NT2/D1 (cell line): ENCODE measurements at regions not wholly inside any gene's neighbourhood (a gene's known extent, or its start where the extent isn't known, plus 50 kb on each side); places are given as distances from the start of the nearest gene placed in this dataset.

Experiments used
- DNase-seq: peaks from one replicate; pipeline ENCODE4 v3.0.0-alpha.2; 2011; ENCODE audit warnings: low read depth, low spot score
- H3K27me3 ChIP-seq: 2 replicates; pipeline ENCODE4 v1.6.0; 2011; ENCODE audit warnings: mild to moderate bottlenecking; ENCODE audit not compliant: insufficient read length, insufficient read depth
- H3K36me3 ChIP-seq: 2 replicates; pipeline ENCODE4 v1.6.1; 2011; ENCODE audit warnings: mild to moderate bottlenecking, low read length, mixed read lengths; ENCODE audit not compliant: insufficient read depth, insufficient read length
- H3K4me1 ChIP-seq: 2 replicates; pipeline ENCODE4 v1.5.1; 2011; ENCODE audit not compliant: insufficient read depth, insufficient read length
- H3K4me3 ChIP-seq: 2 replicates; pipeline ENCODE4 v1.5.1; 2011; ENCODE audit warnings: low read depth; ENCODE audit not compliant: insufficient read length
- H3K9ac ChIP-seq: 2 replicates; pipeline ENCODE4 v1.6.0; 2011; ENCODE audit warnings: low read depth; ENCODE audit not compliant: insufficient read length
- H3K9me3 ChIP-seq: 2 replicates; pipeline ENCODE4 v1.5.1; 2011; ENCODE audit warnings: mild to moderate bottlenecking, low read length; ENCODE audit not compliant: insufficient read depth
- SUZ12 ChIP-seq: IDR thresholded peaks from 2 replicates; pipeline ENCODE4 v1.6.1; 2011; ENCODE audit not compliant: insufficient read length, insufficient read depth; ENCODE audit errors: extremely low read depth
- YY1 ChIP-seq: IDR thresholded peaks from 2 replicates; pipeline ENCODE4 v1.6.1; 2011; ENCODE audit not compliant: insufficient read length, insufficient read depth
- ZNF274 ChIP-seq: IDR thresholded peaks from 2 replicates; pipeline ENCODE4 v1.6.1; 2011; ENCODE audit warnings: mild to moderate bottlenecking, low read depth, low read length

GRCh38 chr6:43840490-43841218 lies 70.6 kb downstream of the VEGFA start:
- no peak overlapping the region for H3K9ac ChIP-seq
- H3K4me3 ChIP-seq: no peak overlapping the region
- no peaks in the 10 kb centered on the region for H3K27me3 ChIP-seq
- H3K36me3 ChIP-seq: no peaks in the 10 kb centered on the region
- DNase-seq: no peak
- H3K9me3 ChIP-seq: no peaks in the 10 kb centered on the region
- TF ChIP-seq YY1 (no peak), SUZ12 (no peak), ZNF274 (no peak)
- H3K4me1 ChIP-seq: peaks cover 2% of the 10 kb centered on the region

GRCh38 chr6:43838276-43839036 lies 68.4 kb downstream of the VEGFA start:
- TF ChIP-seq SUZ12 (no peak), YY1 (no peak), ZNF274 (no peak)
- no peak overlapping the region for H3K9ac ChIP-seq
- no peaks in the 10 kb centered on the region for H3K36me3 ChIP-seq
- no peaks in the 10 kb centered on the region for H3K9me3 ChIP-seq
- no peaks in the 10 kb centered on the region for H3K27me3 ChIP-seq
- no peak for DNase-seq
- H3K4me1 ChIP-seq: peaks cover 2% of the 10 kb centered on the region
- no peak overlapping the region for H3K4me3 ChIP-seq

- TF ChIP-seq SUZ12 (no peak), ZNF274 (no peak), YY1 (no peak)
- Histone ChIP-seq H3K36me3 (no peaks in the 10 kb centered on the region), H3K4me3 (no peak overlapping the region), H3K9ac (no peak overlapping the region), H3K9me3 (no peaks in the 10 kb centered on the region), H3K4me1 (peaks cover 2% of the 10 kb centered on the region), H3K27me3 (no peaks in the 10 kb centered on the region)
- DNase-seq: no peak
Measured at GRCh38 chr6:43837507-43837906, 67.5 kb downstream of the VEGFA start.

GRCh38 chr6:43836507-43837240 lies 66.7 kb downstream of the VEGFA start:
- Histone ChIP-seq H3K27me3 (no peaks in the 10 kb centered on the region), H3K4me3 (no peak overlapping the region), H3K36me3 (no peaks in the 10 kb centered on the region), H3K9me3 (no peaks in the 10 kb centered on the region), H3K4me1 (peaks cover 2% of the 10 kb centered on the region), H3K9ac (no peak overlapping the region)
- no peak for DNase-seq
- TF ChIP-seq ZNF274: no peak
